SK-N-DZ (cell line): ENCODE measurements at regions not wholly inside any gene's neighbourhood (a gene's known extent, or its start where the extent isn't known, plus 50 kb on each side); places are given as distances from the start of the nearest gene placed in this dataset.

Experiments used
- DNase-seq: peaks from one replicate; pipeline ENCODE4 v3.0.0-alpha.2; 2015; ENCODE audit warnings: low spot score

- DNase-seq, result no peak
Measured at GRCh38 chr13:75231235-75231634, 250.7 kb downstream of the TBC1D4 start.

DNA sequence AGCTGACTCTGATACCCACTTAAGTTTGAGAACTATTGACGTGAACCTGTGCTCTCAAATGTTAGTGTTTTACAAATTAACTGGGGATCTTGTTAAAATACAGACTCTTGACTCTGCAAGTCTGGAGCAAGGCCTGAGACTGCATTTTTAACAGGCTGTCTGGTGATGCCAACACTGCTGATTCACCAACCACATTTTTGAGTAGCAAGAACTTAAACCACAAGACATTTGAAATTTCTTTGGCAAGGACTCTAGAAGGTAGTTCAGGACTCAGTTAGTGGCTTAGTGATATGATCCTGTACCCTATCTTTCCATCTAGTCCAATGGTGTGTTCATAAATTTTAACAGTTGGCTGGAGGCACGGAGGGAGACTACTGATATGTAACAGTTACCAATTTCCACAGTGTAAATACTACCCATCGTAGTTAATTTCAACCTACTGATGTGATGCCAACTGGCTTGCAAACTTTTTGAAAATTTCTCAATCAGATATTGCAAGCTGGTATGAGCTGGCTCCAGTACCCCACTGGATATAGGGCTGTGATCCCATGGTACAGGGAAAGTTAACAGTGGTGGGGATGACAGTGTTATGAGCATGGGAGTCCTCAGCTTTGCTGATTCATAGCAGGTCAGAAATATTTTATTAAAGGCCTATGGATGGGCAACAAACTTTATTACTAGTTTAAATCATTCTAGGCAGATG is 255.1 kb downstream of the TBC1D4 start:
- no peak for DNase-seq

DNA sequence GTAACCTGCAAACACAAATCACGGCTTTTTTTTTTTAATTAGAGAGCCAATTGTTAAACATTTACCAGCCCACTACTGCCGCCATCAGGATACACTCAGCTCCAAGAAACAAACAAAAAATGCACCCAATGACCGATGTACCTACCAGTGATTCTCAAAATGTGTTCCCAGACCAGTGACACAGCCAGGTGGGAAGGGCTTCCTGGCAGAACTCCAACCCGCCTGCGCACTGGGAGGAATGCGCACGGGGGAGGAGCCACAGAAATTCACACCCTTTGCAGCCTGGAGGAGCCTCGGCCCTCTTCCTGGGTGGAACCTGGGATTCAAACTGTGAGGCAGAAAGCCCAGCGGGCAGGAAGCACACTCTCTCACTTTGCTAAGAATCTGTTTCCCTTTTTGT is 255.9 kb downstream of the TBC1D4 start:
- DNase-seq, result no peak

- DNase-seq, result peak; percentile 28
Measured at GRCh38 chr13:75225288-75226032, 256.5 kb downstream of the TBC1D4 start.

- no peak for DNase-seq
Measured at GRCh38 chr13:75224053-75224742, 257.8 kb downstream of the TBC1D4 start.

GRCh38 chr13:75222031-75222430 is 259.9 kb downstream of the TBC1D4 start:
- DNase-seq, result no peak

- no peak for DNase-seq
Measured at GRCh38 chr13:75220861-75221260, 261.1 kb downstream of the TBC1D4 start.

DNA sequence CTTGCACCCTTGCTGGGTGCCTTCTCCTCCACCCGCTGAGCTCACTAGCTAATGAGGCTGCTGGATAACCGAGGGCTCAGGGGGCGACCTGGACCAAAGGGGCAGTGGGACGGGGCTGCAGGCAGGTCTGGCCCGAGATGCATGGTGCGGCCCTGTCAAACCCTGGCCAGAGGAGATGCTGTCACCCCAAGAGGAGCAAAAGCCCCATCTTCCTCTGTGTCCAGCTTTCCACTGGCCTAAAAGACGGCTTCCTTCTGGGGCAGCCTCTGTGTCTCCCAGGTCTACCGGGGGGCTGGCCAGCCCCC is 261.8 kb downstream of the TBC1D4 start:
- no peak for DNase-seq

- peak; percentile 72 for DNase-seq
Measured at GRCh38 chr13:75219479-75220237, 262.3 kb downstream of the TBC1D4 start.

DNA sequence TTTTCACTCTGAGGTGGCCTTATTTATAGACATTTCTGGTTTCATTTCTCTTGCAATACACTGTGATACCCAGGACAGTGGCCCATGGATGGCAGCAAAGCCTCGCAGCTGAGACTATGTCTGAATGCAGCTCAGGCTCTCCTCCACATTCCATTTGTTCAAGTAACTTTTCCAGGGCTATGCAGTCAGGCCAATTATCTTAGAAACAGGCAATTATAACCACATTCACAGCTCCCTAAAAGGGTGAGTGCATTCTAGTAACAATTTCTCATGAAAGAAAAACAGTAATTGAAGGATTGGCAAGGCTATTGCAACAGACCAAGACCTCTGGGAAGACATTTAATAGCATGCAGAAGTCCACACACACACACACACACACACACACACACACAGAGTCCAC is 264.0 kb downstream of the TBC1D4 start:
- no peak for DNase-seq

DNA sequence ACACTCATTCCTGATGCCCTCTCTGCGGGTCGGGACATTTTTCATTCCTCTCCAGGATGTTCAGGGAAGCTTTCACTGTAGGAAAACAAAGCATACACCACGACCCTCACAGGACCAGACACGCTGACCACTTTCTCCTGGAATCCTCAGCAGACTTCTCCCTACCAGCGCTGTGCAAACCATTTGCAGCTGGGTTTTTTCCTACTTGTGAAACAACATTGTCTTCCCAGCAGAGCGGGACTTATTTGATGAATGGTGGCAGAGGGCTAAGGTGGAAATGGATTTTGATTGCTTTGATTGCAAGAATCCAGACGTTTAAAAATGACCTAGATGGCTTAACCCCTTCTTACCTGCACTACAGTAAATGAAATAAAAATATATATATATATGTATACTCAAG is 265.9 kb downstream of the TBC1D4 start:
- peak; percentile 45 for DNase-seq

DNA sequence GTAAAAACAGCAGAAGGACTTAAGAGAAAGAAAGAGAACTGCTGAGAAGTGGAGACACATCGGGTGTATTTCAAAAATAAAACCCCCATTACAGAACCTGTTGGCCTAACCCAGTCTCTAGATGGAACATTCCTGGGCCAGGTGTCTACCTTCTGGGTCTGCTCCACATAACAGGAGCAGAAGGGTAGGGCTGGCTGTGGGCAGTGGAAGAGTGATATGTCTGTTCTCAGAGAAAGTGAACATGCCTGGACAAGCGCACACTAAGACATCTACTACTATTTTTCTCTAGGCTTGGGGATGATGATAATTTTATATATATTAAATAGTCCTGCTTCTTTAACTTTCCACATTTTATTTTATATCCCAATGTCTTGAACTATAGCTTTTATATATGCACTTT is 267.1 kb downstream of the TBC1D4 start:
- DNase-seq, result no peak

DNA sequence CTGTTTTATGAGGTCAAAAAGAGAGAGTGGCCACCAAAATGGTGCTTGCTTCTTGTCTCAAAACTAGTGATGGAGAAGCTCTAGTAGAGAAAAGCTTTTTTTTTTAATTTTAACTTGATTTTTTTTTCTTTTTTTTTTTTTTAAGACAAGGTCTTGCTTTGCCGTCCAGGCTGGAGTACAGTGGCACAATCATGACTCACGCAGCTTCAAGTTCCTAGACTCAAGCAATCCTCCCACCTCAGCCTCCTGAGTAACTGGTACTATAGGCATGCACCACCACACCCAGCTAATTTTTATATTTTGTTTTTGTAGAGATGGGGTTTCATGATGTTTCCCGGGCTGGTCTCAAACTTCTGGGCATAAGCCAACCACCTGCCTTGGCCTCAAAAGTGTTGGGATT is 279.0 kb downstream of the TBC1D4 start:
- no peak for DNase-seq

DNA sequence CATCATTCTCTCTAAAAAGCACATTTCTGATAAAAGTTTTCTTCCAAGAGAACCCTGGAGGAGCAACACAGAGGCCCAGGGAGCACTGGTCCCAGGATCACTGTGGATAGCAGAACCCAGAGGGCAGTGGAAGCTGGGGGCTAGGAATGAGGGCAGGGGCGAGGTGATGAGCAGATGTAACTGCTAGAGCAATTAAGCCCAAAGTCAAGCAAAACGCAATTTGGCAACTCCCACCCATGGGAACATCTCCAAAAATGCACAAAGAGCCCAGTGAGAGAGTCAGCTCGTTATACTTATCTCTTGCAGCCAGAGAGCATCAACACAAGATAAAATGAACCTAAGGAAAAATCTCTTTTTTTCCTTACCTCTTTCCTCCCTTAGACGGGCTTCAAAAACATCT is 284.2 kb downstream of the TBC1D4 start:
- no peak for DNase-seq

GRCh38 chr13:75196147-75196837 is 285.7 kb downstream of the TBC1D4 start:
- no peak for DNase-seq

- peak; percentile 12 for DNase-seq
Measured at GRCh38 chr13:75195495-75196146, 286.3 kb downstream of the TBC1D4 start.

DNA sequence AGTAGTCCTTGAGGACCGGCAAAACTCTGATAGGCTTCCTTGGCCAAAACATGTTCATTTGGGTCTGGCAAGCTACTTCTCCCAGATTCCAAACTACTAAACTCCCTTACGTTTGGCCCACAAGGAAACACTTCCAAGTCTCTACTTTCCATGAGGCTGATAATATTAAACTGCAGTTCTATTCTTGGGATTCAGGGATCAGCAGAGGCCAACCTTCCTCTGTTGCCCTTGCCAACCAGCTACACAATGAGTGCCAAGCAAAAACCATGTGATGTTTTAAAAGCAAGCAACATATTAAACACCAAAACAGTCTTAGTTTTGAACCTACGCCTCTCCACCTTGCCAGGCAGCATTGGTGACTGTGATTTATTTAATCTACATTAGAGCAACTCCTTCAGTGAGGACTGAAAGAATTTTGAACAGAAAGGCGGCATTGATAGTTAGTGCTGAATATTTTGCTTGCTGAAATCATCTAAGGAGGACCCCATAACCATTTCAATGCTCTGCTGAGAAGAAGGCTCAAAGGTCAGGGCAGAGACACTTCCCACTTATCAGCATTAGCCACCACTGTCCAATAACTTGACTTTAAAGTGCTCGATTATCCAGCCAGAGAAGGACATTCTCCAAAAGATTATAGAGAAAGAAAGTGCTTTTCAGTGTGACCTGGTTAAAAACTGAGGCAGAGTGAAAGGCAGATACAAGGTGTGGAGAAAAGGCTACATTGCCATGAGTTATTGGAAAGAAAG is 287.1 kb downstream of the TBC1D4 start:
- no peak for DNase-seq

DNA sequence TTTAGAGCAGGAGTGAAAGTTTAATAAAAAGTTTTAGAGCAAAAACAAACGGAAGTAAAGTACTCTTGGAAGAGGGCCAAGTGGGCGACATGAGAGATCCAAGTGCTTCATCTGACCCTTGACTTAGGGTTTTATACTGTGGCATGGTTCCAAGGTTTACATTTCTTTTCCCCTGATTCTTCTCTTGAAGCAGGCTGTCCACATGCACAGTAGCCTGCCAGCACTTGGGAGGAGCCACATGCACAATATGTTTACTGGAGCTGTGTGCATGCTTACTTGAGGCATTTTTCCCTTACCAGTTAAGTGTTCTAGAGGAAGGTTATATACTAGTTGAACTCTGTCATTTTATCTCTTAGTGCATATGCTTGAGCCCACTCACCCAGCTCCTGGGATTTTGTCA is 295.6 kb downstream of the TBC1D4 start:
- DNase-seq, result no peak

DNA sequence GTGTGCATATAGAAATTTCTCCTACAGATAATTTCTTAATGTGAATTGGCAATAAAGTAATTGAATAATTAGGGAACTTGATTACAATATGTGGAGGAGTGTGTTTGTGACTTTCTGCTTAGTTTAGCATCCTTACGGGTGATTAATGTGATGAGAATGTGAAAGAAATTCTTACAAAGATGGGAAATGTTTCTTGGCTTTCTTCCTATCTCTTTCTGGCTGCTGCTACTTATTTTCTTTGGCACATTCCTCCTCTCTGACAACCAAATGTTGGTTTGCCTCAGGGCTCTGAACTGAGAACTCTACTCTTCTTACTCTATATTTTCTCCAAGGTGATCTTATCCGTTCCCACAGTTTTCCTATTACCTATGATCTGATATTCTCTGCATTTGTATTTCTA is 300.1 kb downstream of the TBC1D4 start:
- no peak for DNase-seq

DNA sequence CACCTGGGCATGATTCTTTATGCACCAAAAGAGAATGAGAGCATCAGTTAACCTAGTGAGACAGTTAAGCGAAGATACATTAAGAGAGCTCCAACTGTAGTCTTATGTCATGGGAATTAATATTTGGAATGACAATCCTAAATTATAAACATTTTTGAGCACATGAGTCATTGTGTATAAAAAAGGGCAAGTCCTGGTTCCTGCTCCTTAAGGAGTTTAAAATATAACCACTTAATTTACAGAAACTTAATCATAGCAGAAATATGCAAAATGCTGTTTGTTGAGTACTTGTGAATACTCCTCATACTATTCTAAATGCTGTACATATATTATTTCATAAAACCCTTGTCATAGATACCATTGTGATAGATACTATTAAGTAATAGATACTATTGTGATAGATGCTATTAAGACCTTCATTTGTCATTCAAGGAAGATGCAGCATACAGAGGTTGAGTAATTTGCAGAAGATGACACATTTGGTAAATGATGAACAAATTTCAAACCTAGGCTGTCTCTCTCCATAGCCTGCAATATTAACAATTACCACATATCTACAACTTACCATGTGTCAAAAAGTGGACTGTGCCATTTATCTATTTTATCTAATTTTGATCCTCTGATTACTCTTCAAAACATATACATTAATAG is 301.0 kb downstream of the TBC1D4 start:
- DNase-seq, result no peak
